Lower leg skin (tissue), 3 donors: ENCODE measurements at regions not wholly inside any gene's neighbourhood (a gene's known extent, or its start where the extent isn't known, plus 50 kb on each side); places are given as distances from the start of the nearest gene placed in this dataset.

Experiments
- CTCF ChIP-seq, 3 donors: fragments of 450-650 bp; IDR thresholded peaks; one replicate each; pipeline ENCODE4 v1.5.1; 2016; ENCODE audit warnings: antibody characterized with exemption in 3 of 3, mild to moderate bottlenecking in 3 of 3, moderate library complexity in 2 of 3
- POLR2A ChIP-seq, 2 donors: fragments of 450-650 bp; IDR thresholded peaks; one replicate each; pipeline ENCODE4 v1.6.1; 2016 to 2017; ENCODE audit warnings: antibody characterized with exemption in 2 of 2, mild to moderate bottlenecking in 1 of 2, moderate library complexity in 1 of 2

DNA sequence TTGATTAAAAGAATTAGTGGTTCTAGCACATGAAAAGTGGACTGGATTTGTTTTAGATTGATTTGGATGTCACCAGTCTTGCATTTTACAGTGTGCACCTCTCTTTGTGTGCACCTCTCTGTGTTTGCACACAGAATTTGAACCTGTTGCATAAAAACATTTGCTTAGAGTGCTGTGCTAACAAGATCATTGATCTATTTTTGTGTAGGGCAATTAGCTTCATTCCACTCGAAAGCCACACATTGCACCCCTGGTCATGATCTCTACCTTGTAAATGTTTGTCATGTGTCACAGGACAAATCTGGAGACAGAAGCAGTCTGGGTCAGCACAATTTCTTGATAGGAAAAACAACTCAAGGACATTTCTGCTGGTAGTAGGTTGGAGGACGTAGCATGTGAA lies 258.7 kb upstream of the LINC00305 start:
- TF ChIP-seq CTCF (IDR thresholded peaks at IDR 0.05) (no peak), POLR2A (IDR thresholded peaks at IDR 0.05) (no peak)
